ENCODE measurements at regions not wholly inside any gene's neighbourhood (a gene's known extent, or its start where the extent isn't known, plus 50 kb on each side); places are given as distances from the start of the nearest gene placed in this dataset.

DNA sequence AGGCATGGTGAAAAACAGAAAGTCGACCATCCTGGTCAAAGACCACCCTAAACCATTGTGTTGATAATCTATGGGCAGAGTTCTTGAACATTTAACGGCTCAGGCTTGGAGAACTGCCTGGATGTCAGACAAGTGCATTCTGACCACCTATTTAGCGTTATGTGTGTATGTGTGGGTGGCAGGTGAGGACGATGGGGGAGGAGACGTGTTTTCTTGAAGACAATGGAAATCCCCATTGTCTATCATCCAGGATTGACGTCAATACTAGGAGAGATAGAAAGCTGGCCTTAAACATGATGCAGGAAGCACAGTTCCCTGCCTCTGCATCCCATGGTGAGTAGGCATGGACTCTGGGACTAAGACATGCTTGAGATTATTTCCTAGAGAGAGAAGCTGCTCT, 157.4 kb upstream of the MAF start (continued):
- TF ChIP-seq IRF2 (CRISPR knock-in tag; IDR thresholded peaks at IDR 0.05; ENCODE audit: borderline replicate concordance, low read depth): no peak

DNA sequence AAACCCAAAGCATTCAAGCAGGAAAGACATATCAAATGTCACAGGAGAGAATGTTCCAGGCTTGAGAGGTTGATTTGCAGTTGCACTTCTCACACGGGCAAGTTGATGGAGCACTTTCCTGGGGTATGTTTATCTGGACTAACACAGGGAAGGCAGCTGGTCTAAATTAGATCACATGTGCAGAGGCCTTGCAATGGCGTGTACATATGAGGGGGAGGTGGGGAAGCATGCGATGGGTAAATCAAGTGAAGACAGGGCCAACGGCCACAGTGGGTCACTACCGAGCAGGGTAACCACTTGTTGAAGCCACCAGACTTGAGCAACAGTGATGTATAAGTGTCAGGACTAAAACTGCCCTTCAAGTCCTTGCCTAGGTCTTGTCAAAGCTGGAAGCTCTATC, 156.6 kb upstream of the MAF start:
- Mint-ChIP-seq H3K4me3 (no peak overlapping the region), H3K27ac (no peak overlapping the region), H3K4me1 (peaks cover 4% of the 10 kb centered on the region), H3K36me3 (no peaks in the 10 kb centered on the region), H3K27me3 (ENCODE audit: low read depth) (no peaks in the 10 kb centered on the region), H3K9me3 (peaks cover 10% of the 10 kb centered on the region)
- DNase-seq (ENCODE audit: low spot score) (peak; percentile 16), ATAC-seq (peak; percentile 73)
- ChIA-PET CTCF (no interaction called here), POLR2A (no interaction called here)
- TF ChIP-seq CREM (CRISPR knock-in tag; IDR thresholded peaks at IDR 0.05) (no peak), TP53 (CRISPR knock-in tag; IDR thresholded peaks at IDR 0.05) (no peak), ZNF138 (CRISPR knock-in tag; conservative IDR thresholded peaks at IDR 0.05) (no peak), GABPB1 (CRISPR knock-in tag; IDR thresholded peaks at IDR 0.05) (no peak), ETV6 (CRISPR knock-in tag; IDR thresholded peaks at IDR 0.05) (no peak), RELA (CRISPR knock-in tag; IDR thresholded peaks at IDR 0.05; ENCODE audit: borderline replicate concordance) (no peak), E2F4 (CRISPR knock-in tag; IDR thresholded peaks at IDR 0.05; ENCODE audit: borderline replicate concordance, low read depth) (no peak), ZNF671 (CRISPR knock-in tag; IDR thresholded peaks at IDR 0.05) (no peak), ZNF263 (CRISPR knock-in tag; IDR thresholded peaks at IDR 0.05; ENCODE audit: low read depth) (no peak), ZNF423 (CRISPR knock-in tag; IDR thresholded peaks at IDR 0.05) (no peak)
- TF ChIP-seq, protein P1, sequence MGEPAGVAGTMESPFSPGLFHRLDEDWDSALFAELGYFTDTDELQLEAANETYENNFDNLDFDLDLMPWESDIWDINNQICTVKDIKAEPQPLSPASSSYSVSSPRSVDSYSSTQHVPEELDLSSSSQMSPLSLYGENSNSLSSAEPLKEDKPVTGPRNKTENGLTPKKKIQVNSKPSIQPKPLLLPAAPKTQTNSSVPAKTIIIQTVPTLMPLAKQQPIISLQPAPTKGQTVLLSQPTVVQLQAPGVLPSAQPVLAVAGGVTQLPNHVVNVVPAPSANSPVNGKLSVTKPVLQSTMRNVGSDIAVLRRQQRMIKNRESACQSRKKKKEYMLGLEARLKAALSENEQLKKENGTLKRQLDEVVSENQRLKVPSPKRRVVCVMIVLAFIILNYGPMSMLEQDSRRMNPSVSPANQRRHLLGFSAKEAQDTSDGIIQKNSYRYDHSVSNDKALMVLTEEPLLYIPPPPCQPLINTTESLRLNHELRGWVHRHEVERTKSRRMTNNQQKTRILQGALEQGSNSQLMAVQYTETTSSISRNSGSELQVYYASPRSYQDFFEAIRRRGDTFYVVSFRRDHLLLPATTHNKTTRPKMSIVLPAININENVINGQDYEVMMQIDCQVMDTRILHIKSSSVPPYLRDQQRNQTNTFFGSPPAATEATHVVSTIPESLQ (CRISPR knock-in tag; IDR thresholded peaks at IDR 0.05): no peak
- TF ChIP-seq, protein P2, sequence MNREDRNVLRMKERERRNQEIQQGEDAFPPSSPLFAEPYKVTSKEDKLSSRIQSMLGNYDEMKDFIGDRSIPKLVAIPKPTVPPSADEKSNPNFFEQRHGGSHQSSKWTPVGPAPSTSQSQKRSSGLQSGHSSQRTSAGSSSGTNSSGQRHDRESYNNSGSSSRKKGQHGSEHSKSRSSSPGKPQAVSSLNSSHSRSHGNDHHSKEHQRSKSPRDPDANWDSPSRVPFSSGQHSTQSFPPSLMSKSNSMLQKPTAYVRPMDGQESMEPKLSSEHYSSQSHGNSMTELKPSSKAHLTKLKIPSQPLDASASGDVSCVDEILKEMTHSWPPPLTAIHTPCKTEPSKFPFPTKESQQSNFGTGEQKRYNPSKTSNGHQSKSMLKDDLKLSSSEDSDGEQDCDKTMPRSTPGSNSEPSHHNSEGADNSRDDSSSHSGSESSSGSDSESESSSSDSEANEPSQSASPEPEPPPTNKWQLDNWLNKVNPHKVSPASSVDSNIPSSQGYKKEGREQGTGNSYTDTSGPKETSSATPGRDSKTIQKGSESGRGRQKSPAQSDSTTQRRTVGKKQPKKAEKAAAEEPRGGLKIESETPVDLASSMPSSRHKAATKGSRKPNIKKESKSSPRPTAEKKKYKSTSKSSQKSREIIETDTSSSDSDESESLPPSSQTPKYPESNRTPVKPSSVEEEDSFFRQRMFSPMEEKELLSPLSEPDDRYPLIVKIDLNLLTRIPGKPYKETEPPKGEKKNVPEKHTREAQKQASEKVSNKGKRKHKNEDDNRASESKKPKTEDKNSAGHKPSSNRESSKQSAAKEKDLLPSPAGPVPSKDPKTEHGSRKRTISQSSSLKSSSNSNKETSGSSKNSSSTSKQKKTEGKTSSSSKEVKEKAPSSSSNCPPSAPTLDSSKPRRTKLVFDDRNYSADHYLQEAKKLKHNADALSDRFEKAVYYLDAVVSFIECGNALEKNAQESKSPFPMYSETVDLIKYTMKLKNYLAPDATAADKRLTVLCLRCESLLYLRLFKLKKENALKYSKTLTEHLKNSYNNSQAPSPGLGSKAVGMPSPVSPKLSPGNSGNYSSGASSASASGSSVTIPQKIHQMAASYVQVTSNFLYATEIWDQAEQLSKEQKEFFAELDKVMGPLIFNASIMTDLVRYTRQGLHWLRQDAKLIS (CRISPR knock-in tag; IDR thresholded peaks at IDR 0.05; ENCODE audit: borderline replicate concordance): no peak
- TF ChIP-seq, protein P3, sequence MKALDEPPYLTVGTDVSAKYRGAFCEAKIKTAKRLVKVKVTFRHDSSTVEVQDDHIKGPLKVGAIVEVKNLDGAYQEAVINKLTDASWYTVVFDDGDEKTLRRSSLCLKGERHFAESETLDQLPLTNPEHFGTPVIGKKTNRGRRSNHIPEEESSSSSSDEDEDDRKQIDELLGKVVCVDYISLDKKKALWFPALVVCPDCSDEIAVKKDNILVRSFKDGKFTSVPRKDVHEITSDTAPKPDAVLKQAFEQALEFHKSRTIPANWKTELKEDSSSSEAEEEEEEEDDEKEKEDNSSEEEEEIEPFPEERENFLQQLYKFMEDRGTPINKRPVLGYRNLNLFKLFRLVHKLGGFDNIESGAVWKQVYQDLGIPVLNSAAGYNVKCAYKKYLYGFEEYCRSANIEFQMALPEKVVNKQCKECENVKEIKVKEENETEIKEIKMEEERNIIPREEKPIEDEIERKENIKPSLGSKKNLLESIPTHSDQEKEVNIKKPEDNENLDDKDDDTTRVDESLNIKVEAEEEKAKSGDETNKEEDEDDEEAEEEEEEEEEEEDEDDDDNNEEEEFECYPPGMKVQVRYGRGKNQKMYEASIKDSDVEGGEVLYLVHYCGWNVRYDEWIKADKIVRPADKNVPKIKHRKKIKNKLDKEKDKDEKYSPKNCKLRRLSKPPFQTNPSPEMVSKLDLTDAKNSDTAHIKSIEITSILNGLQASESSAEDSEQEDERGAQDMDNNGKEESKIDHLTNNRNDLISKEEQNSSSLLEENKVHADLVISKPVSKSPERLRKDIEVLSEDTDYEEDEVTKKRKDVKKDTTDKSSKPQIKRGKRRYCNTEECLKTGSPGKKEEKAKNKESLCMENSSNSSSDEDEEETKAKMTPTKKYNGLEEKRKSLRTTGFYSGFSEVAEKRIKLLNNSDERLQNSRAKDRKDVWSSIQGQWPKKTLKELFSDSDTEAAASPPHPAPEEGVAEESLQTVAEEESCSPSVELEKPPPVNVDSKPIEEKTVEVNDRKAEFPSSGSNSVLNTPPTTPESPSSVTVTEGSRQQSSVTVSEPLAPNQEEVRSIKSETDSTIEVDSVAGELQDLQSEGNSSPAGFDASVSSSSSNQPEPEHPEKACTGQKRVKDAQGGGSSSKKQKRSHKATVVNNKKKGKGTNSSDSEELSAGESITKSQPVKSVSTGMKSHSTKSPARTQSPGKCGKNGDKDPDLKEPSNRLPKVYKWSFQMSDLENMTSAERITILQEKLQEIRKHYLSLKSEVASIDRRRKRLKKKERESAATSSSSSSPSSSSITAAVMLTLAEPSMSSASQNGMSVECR (CRISPR knock-in tag; IDR thresholded peaks at IDR 0.05; ENCODE audit: borderline replicate concordance): no peak
- TF ChIP-seq, protein P4, sequence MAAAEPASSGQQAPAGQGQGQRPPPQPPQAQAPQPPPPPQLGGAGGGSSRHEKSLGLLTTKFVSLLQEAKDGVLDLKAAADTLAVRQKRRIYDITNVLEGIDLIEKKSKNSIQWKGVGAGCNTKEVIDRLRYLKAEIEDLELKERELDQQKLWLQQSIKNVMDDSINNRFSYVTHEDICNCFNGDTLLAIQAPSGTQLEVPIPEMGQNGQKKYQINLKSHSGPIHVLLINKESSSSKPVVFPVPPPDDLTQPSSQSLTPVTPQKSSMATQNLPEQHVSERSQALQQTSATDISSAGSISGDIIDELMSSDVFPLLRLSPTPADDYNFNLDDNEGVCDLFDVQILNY (CRISPR knock-in tag; IDR thresholded peaks at IDR 0.05): no peak

All from WTC11 (cell line).